ENCODE measurements at regions not wholly inside any gene's neighbourhood (a gene's known extent, or its start where the extent isn't known, plus 50 kb on each side); places are given as distances from the start of the nearest gene placed in this dataset.
"Not testable (repeated sequence)": the region's sequence is repeated elsewhere in the genome, so short reads cannot be mapped to it uniquely, and the experiment has no call there.

DNA sequence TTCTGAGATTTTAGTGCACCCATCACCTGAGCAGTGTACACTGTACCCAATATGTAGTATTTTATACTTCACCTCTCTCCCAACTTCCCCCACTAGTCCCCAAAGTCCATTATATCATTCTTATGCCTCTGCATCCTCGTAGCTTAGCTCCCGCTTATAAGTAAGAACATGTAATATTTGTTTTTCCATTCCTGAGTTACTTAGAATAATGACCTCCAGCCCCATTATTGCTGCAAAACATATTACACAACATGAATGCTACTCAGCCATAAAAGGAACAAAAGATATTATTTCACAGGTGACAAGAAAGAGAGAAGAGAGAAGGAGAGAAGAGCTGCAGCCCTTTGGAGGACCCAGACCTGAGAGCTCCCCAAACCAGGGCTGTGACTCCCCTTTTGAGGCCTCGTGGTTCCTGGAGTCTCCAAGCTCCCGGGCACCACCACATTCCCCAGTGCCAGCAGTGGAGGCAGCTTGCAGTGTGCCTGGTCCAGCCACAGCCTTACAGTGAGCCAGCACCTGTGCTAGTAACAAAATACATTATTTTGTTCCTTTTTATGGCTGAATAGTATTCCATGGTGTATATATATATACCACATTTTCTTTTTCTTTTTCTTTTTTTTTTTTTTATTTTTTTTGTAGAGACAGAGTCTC lies 194.5 kb upstream of the DAB2 start:
- peak; percentile 53 to 77 for DNase-seq
- peak overlapping the region; percentile 54 for H3K27ac ChIP-seq (ENCODE audit: low read length)
- H3K9me3 ChIP-seq (ENCODE audit: control insufficient read depth, low read depth, low read length): peaks cover 5% of the 10 kb centered on the region
- H3K4me1 ChIP-seq (ENCODE audit: control insufficient read depth, insufficient read depth, low read length): peaks cover 3% of the 10 kb centered on the region
- no peak overlapping the region for H3K4me3 ChIP-seq (ENCODE audit: low read length)
- H3K36me3 ChIP-seq (ENCODE audit: control insufficient read depth, insufficient read depth, low read length): no peaks in the 10 kb centered on the region
- WGBS (ENCODE audit: insufficient coverage, low lambda C conversion rate): no CpG with 5 or more reads among the region's 4 CpGs
- no peaks in the 10 kb centered on the region for H3K27me3 ChIP-seq (ENCODE audit: control insufficient read depth, insufficient read depth, low read length)

- no peaks in the 10 kb centered on the region for H3K36me3 ChIP-seq (ENCODE audit: control insufficient read depth, insufficient read depth, low read length)
- no peak for DNase-seq
- H3K9me3 ChIP-seq (ENCODE audit: control insufficient read depth, low read depth, low read length): peaks cover 5% of the 10 kb centered on the region
- no CpG with 5 or more reads among the region's 5 CpGs for WGBS (ENCODE audit: insufficient coverage, low lambda C conversion rate)
- H3K4me3 ChIP-seq (ENCODE audit: low read length): no peak overlapping the region
- H3K4me1 ChIP-seq (ENCODE audit: control insufficient read depth, insufficient read depth, low read length): peaks cover 3% of the 10 kb centered on the region
- H3K27ac ChIP-seq (ENCODE audit: low read length): no peak overlapping the region
- no peaks in the 10 kb centered on the region for H3K27me3 ChIP-seq (ENCODE audit: control insufficient read depth, insufficient read depth, low read length)
Observed at GRCh38 chr5:39618391-39618790, 193.6 kb upstream of the DAB2 start.

GRCh38 chr5:39616131-39616530 lies 191.4 kb upstream of the DAB2 start:
- peaks cover 3% of the 10 kb centered on the region for H3K4me1 ChIP-seq (ENCODE audit: control insufficient read depth, insufficient read depth, low read length)
- DNase-seq: peak in 1 of 2 donors; percentile 38
- no peak overlapping the region for H3K4me3 ChIP-seq (ENCODE audit: low read length)
- H3K9me3 ChIP-seq (ENCODE audit: control insufficient read depth, low read depth, low read length): peaks cover 3% of the 10 kb centered on the region
- H3K36me3 ChIP-seq (ENCODE audit: control insufficient read depth, insufficient read depth, low read length): no peaks in the 10 kb centered on the region
- no peaks in the 10 kb centered on the region for H3K27me3 ChIP-seq (ENCODE audit: control insufficient read depth, insufficient read depth, low read length)
- no CpG with 5 or more reads among the region's 1 CpG for WGBS (ENCODE audit: insufficient coverage, low lambda C conversion rate)
- no peak overlapping the region for H3K27ac ChIP-seq (ENCODE audit: low read length)

DNA sequence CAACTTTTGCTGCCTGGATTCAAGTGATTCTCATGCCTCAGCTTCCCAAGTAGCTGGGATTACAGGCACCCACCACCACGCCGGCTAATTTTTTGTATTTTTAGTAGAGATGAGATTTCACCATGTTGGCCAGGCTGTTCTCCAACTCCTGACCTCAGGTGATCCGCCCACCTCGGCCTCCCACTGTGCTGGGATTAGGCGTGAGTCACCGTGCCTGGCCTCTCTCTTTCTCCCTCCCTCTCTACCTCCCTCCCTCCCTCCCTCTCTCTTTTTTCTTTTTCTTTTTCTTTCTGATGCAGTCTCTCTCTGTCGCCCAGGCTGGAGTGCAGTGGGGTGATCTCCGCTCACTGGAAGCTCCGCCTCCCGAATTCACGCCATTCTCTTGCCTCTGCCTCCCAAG lies 186.3 kb upstream of the DAB2 start:
- not testable (repeated sequence) for DNase-seq; H3K27ac ChIP-seq (ENCODE audit: low read length); H3K4me3 ChIP-seq (ENCODE audit: low read length); H3K27me3 ChIP-seq (ENCODE audit: control insufficient read depth, insufficient read depth, low read length); H3K4me1 ChIP-seq (ENCODE audit: control insufficient read depth, insufficient read depth, low read length); H3K36me3 ChIP-seq (ENCODE audit: control insufficient read depth, insufficient read depth, low read length); H3K9me3 ChIP-seq (ENCODE audit: control insufficient read depth, low read depth, low read length)
- WGBS (ENCODE audit: insufficient coverage, low lambda C conversion rate): 99% methylated on average over 9 of the region's 11 CpGs

DNA sequence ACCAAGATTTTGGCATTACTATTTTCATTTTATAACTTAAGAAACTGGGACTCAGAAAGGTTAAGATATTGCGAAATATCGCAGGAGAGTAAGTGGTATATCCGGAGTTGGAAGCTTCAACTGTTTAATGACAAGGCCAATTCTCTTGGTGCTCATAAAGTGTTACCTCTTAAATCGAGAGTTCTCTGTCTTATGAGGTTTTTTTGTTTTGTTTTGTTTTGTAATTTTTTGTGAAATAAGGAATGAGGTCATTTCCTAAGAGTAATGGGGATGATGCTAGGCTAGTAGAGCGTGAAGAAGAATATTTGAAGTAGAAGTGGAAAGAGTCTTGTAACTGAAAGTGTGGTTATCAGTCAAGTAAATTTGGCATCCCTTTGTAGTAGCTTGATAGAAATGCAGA lies 183.2 kb upstream of the DAB2 start:
- H3K4me1 ChIP-seq (ENCODE audit: control insufficient read depth, insufficient read depth, low read length): no peaks in the 10 kb centered on the region
- H3K27ac ChIP-seq (ENCODE audit: low read length): no peak overlapping the region
- DNase-seq: no peak
- 94% methylated on average over 4 of the region's 5 CpGs for WGBS (ENCODE audit: insufficient coverage, low lambda C conversion rate)
- no peaks in the 10 kb centered on the region for H3K27me3 ChIP-seq (ENCODE audit: control insufficient read depth, insufficient read depth, low read length)
- H3K9me3 ChIP-seq (ENCODE audit: control insufficient read depth, low read depth, low read length): peaks cover 3% of the 10 kb centered on the region
- no peak overlapping the region for H3K4me3 ChIP-seq (ENCODE audit: low read length)
- no peaks in the 10 kb centered on the region for H3K36me3 ChIP-seq (ENCODE audit: control insufficient read depth, insufficient read depth, low read length)

DNA sequence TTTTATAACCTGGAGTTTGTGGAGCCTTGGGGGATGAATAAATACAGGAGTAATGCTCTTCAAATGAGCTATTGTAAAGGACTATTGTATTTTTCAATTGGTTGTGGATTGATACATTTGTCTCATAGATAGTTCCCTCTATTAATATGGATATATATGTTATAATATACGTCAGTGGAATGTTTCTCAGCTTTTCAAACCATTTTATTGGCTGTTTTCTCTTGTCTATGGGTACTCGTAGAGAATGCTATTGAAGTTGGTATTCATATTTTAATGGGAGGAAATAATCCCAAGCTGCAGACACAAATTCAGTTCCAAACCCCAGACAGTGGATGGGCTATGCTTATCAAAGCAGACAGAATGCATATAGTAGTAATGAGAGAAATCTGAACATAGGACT lies 181.8 kb upstream of the DAB2 start:
- DNase-seq: no peak
- WGBS (ENCODE audit: insufficient coverage, low lambda C conversion rate): no CpG with 5 or more reads among the region's 2 CpGs
- H3K27ac ChIP-seq (ENCODE audit: low read length): no peak overlapping the region
- H3K36me3 ChIP-seq (ENCODE audit: control insufficient read depth, insufficient read depth, low read length): no peaks in the 10 kb centered on the region
- no peak overlapping the region for H3K4me3 ChIP-seq (ENCODE audit: low read length)
- no peaks in the 10 kb centered on the region for H3K4me1 ChIP-seq (ENCODE audit: control insufficient read depth, insufficient read depth, low read length)
- peaks cover 3% of the 10 kb centered on the region for H3K9me3 ChIP-seq (ENCODE audit: control insufficient read depth, low read depth, low read length)
- no peaks in the 10 kb centered on the region for H3K27me3 ChIP-seq (ENCODE audit: control insufficient read depth, insufficient read depth, low read length)

GRCh38 chr5:39605588-39606575 lies 181.1 kb upstream of the DAB2 start:
- DNase-seq: no peak
- no peaks in the 10 kb centered on the region for H3K9me3 ChIP-seq (ENCODE audit: control insufficient read depth, low read depth, low read length)

GRCh38 chr5:39605145-39605544 lies 180.4 kb upstream of the DAB2 start:
- Histone ChIP-seq H3K36me3 (ENCODE audit: control insufficient read depth, insufficient read depth, low read length) (no peaks in the 10 kb centered on the region), H3K4me1 (ENCODE audit: control insufficient read depth, insufficient read depth, low read length) (peaks cover 4% of the 10 kb centered on the region), H3K4me3 (ENCODE audit: low read length) (no peak overlapping the region), H3K27me3 (ENCODE audit: control insufficient read depth, insufficient read depth, low read length) (no peaks in the 10 kb centered on the region), H3K27ac (ENCODE audit: low read length) (no peak overlapping the region), H3K9me3 (ENCODE audit: control insufficient read depth, low read depth, low read length) (no peaks in the 10 kb centered on the region)
- DNase-seq: no peak
- WGBS (ENCODE audit: insufficient coverage, low lambda C conversion rate): no CpG with 5 or more reads among the region's 5 CpGs

More at GRCh38 chr5:39605588-39606575, 181.1 kb upstream of the DAB2 start:
- 83% methylated on average over 4 of the region's 5 CpGs for WGBS (ENCODE audit: insufficient coverage, low lambda C conversion rate)
- H3K4me1 ChIP-seq (ENCODE audit: control insufficient read depth, insufficient read depth, low read length): no peaks in the 10 kb centered on the region
- no peak overlapping the region for H3K27ac ChIP-seq (ENCODE audit: low read length)
- H3K36me3 ChIP-seq (ENCODE audit: control insufficient read depth, insufficient read depth, low read length): no peaks in the 10 kb centered on the region
- no peak overlapping the region for H3K4me3 ChIP-seq (ENCODE audit: low read length)
- H3K27me3 ChIP-seq (ENCODE audit: control insufficient read depth, insufficient read depth, low read length): no peaks in the 10 kb centered on the region

DNA sequence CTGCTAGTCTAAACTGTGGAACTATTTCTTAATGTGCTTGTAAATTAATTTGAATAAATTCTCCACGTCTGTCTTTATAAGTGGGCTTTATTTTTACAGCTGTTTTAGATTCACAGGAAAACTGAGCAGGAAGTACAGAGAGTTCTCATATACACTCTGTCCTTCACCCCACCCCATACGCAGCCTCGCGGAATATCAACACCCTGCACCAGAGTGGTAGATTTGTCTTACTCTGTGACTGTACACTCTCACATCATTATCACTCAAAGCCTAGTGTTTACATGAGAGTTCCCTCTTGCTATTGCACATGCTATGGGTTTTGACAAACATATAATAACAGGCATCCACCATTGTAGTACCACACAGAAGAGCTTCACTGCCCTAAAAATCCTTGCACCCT lies 179.7 kb upstream of the DAB2 start:
- H3K27me3 ChIP-seq (ENCODE audit: control insufficient read depth, insufficient read depth, low read length): no peaks in the 10 kb centered on the region
- H3K27ac ChIP-seq (ENCODE audit: low read length): no peak overlapping the region
- no peaks in the 10 kb centered on the region for H3K9me3 ChIP-seq (ENCODE audit: control insufficient read depth, low read depth, low read length)
- H3K4me3 ChIP-seq (ENCODE audit: low read length): no peak overlapping the region
- H3K36me3 ChIP-seq (ENCODE audit: control insufficient read depth, insufficient read depth, low read length): no peaks in the 10 kb centered on the region
- DNase-seq: no peak
- peaks cover 6% of the 10 kb centered on the region for H3K4me1 ChIP-seq (ENCODE audit: control insufficient read depth, insufficient read depth, low read length)
- WGBS (ENCODE audit: insufficient coverage, low lambda C conversion rate): no CpG with 5 or more reads among the region's 4 CpGs

- Histone ChIP-seq H3K27ac (ENCODE audit: low read length) (peak overlapping the region; percentile 74), H3K9me3 (ENCODE audit: control insufficient read depth, low read depth, low read length) (no peaks in the 10 kb centered on the region), H3K4me3 (ENCODE audit: low read length) (no peak overlapping the region), H3K27me3 (ENCODE audit: control insufficient read depth, insufficient read depth, low read length) (no peaks in the 10 kb centered on the region), H3K4me1 (ENCODE audit: control insufficient read depth, insufficient read depth, low read length) (peaks cover 21% of the 10 kb centered on the region), H3K36me3 (ENCODE audit: control insufficient read depth, insufficient read depth, low read length) (no peaks in the 10 kb centered on the region)
- DNase-seq: peak; percentile 79 to 91
- no CpG with 5 or more reads among the region's 5 CpGs for WGBS (ENCODE audit: insufficient coverage, low lambda C conversion rate)
Observed at GRCh38 chr5:39599721-39600431, 175.1 kb upstream of the DAB2 start.

All from large intestine (tissue), 3 donors.